ENCODE measurements at regions not wholly inside any gene's neighbourhood (a gene's known extent, or its start where the extent isn't known, plus 50 kb on each side); places are given as distances from the start of the nearest gene placed in this dataset.

DNA sequence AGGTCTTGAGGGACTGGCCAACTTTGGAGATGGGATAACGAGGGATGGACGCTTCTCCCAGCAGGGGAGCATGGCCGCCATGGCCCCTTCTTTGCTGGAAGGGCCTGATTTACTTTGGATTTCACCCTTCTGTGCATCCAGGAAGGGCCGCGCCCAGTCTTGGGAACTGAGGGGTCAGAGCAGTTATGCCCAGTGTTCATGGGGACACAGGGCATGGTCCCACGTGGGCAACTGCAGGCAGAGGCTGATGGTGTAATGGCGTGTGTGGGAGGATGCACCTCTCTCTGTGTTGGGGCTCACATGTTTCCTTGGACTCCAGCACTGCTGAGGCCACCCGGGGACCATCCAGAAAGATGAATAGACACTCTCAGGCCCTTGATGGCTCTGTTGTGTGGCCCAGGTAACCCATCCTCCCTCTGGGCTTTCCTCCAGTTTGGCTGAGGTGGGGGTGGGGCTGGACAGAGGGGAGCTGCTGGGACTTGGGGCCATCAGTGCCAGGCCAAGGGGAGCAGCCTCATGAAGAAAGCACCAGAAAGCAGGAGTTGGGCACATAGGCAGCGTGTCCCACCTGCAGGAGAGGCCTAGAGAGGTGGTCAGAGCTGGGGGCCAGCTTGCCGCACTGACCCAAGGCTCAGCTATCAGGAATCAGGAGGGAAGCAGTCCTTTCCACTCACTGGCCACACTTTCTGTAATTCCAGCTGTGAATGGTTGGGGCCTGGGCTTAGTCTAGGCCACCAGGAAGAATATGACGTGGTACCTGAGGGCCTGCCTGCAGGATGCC, 1033.9 kb downstream of the TBC1D22A start:
- peaks cover 48% of the 10 kb centered on the region for H3K9me3 ChIP-seq (ENCODE audit: control insufficient read depth, insufficient read depth, low read length)
- H2AFZ ChIP-seq (replicated peaks; ENCODE audit: low read length, poor library complexity), result no peak overlapping the region
- H3K4me1 ChIP-seq (ENCODE audit: control insufficient read depth, insufficient read depth, low read length), result no peaks in the 10 kb centered on the region
- H3K36me3 ChIP-seq (ENCODE audit: control insufficient read depth, insufficient read depth, low read length), result no peaks in the 10 kb centered on the region
- H4K20me1 ChIP-seq (ENCODE audit: insufficient read depth, low read length), result no peaks in the 10 kb centered on the region
- H2AK5ac ChIP-seq (ENCODE audit: low read depth, low read length), result no peak overlapping the region
- H2BK20ac ChIP-seq (ENCODE audit: low read depth, low read length), result no peak overlapping the region
- no peak overlapping the region for H3K4me2 ChIP-seq (ENCODE audit: low read depth, low read length)
- no peak overlapping the region for H3K9ac ChIP-seq (ENCODE audit: low read depth, low read length)
- H3K9me1 ChIP-seq (ENCODE audit: insufficient read depth, low read length), result no peaks in the 10 kb centered on the region
- no peak overlapping the region for H2BK120ac ChIP-seq (ENCODE audit: low read depth, low read length)
- CTCF ChIA-PET, result no interaction called here
- no TSS peak for BruUV-seq (replicated peaks)
- H4K91ac ChIP-seq (ENCODE audit: insufficient read depth, low read depth, low read length), result no peak overlapping the region
- ATAC-seq (ENCODE audit: low read depth) (no peak), DNase-seq (no peak)
- H2BK15ac ChIP-seq (ENCODE audit: low read depth, low read length), result no peak overlapping the region
- 28% methylated on average over 2 of the region's 11 CpGs; no CpG with 5 or more reads in 1 of the 2 experiments for WGBS, 2 experiments (ENCODE audit: extremely low coverage in 2 of 2, insufficient read length in 1 of 2)
- no peak overlapping the region for H3K14ac ChIP-seq (replicated peaks; ENCODE audit: low read depth, low read length)
- H3K56ac ChIP-seq (ENCODE audit: extremely low read depth, insufficient read depth, low read length), result no peak overlapping the region
- no peak overlapping the region for H2BK5ac ChIP-seq (ENCODE audit: low read depth, low read length, poor library complexity, severe bottlenecking)
- H2AK9ac ChIP-seq (replicated peaks; ENCODE audit: low read depth, low read length, poor library complexity), result no peak overlapping the region
- H3K4me3 ChIP-seq (ENCODE audit: insufficient read depth, low read depth, low read length), result no peak overlapping the region
- H3K27ac ChIP-seq (ENCODE audit: insufficient read depth, low read length), result no peak overlapping the region
- in situ Hi-C loops (cut with MboI; ENCODE audit: low sequenced_read_pairs) (no loop called here), dilution Hi-C loops (cut with HindIII; ENCODE audit: low sequenced_read_pairs, unreplicated experiment) (no loop called here), intact Hi-C loops (cut with micrococcal nuclease) (no loop called here)
- H3K4ac ChIP-seq (ENCODE audit: low read depth, low read length), result no peak overlapping the region
- no peak overlapping the region for H4K8ac ChIP-seq (ENCODE audit: low read depth in 2 of 2, low read length in 2 of 2)
- H3K23ac ChIP-seq (ENCODE audit: low read depth, low read length), result no peak overlapping the region
- no peak overlapping the region for H3K18ac ChIP-seq (ENCODE audit: low read depth, low read length)
- H3K79me1 ChIP-seq (ENCODE audit: low read depth in 1 of 2, low read length in 2 of 2), result no peaks in the 10 kb centered on the region
- H3K27me3 ChIP-seq (ENCODE audit: control insufficient read depth, insufficient read depth, low read length), result no peaks in the 10 kb centered on the region
- TF ChIP-seq, protein P1, sequence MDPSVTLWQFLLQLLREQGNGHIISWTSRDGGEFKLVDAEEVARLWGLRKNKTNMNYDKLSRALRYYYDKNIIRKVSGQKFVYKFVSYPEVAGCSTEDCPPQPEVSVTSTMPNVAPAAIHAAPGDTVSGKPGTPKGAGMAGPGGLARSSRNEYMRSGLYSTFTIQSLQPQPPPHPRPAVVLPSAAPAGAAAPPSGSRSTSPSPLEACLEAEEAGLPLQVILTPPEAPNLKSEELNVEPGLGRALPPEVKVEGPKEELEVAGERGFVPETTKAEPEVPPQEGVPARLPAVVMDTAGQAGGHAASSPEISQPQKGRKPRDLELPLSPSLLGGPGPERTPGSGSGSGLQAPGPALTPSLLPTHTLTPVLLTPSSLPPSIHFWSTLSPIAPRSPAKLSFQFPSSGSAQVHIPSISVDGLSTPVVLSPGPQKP (IDR thresholded peaks at IDR 0.05; ENCODE audit: borderline replicate concordance, low read depth, low read length), result no peak
- TF ChIP-seq, protein P2, sequence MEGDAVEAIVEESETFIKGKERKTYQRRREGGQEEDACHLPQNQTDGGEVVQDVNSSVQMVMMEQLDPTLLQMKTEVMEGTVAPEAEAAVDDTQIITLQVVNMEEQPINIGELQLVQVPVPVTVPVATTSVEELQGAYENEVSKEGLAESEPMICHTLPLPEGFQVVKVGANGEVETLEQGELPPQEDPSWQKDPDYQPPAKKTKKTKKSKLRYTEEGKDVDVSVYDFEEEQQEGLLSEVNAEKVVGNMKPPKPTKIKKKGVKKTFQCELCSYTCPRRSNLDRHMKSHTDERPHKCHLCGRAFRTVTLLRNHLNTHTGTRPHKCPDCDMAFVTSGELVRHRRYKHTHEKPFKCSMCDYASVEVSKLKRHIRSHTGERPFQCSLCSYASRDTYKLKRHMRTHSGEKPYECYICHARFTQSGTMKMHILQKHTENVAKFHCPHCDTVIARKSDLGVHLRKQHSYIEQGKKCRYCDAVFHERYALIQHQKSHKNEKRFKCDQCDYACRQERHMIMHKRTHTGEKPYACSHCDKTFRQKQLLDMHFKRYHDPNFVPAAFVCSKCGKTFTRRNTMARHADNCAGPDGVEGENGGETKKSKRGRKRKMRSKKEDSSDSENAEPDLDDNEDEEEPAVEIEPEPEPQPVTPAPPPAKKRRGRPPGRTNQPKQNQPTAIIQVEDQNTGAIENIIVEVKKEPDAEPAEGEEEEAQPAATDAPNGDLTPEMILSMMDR (conservative IDR thresholded peaks at IDR 0.05; ENCODE audit: low read depth, low read length), result no peak
- TF ChIP-seq SMC3 (IDR thresholded peaks at IDR 0.05; ENCODE audit: low read depth, low read length) (no peak), MAZ (IDR thresholded peaks at IDR 0.05; ENCODE audit: borderline replicate concordance, low read depth, low read length) (no peak), RFX5 (IDR thresholded peaks at IDR 0.05; ENCODE audit: low read depth, low read length) (no peak), MAFK (IDR thresholded peaks at IDR 0.05; ENCODE audit: low read depth, low read length) (no peak), FOS (IDR thresholded peaks at IDR 0.05; ENCODE audit: low read depth, low read length) (no peak), CEBPB (IDR thresholded peaks at IDR 0.05; ENCODE audit: low read depth, low read length) (no peak), CHD1 (IDR thresholded peaks at IDR 0.05; ENCODE audit: low read depth, low read length) (no peak), BHLHE40 (IDR thresholded peaks at IDR 0.05; ENCODE audit: low read depth, low read length) (no peak), NFE2L2 (IDR thresholded peaks at IDR 0.05; ENCODE audit: low read depth, low read length) (no peak), MXI1 (IDR thresholded peaks at IDR 0.05; ENCODE audit: borderline replicate concordance, low read depth, low read length) (no peak), RAD21 (IDR thresholded peaks at IDR 0.05; ENCODE audit: low read length) (no peak), RCOR1 (IDR thresholded peaks at IDR 0.05; ENCODE audit: insufficient replicate concordance, low read length) (no peak), POLR2A (IDR thresholded peaks at IDR 0.05; ENCODE audit: low read depth, low read length) (no peak)
- TF ChIP-seq, protein P3, sequence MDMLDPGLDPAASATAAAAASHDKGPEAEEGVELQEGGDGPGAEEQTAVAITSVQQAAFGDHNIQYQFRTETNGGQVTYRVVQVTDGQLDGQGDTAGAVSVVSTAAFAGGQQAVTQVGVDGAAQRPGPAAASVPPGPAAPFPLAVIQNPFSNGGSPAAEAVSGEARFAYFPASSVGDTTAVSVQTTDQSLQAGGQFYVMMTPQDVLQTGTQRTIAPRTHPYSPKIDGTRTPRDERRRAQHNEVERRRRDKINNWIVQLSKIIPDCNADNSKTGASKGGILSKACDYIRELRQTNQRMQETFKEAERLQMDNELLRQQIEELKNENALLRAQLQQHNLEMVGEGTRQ (IDR thresholded peaks at IDR 0.05; ENCODE audit: low read depth, low read length), result no peak
- POLR2A ChIA-PET (ENCODE audit: unreplicated experiment), result no interaction called here
- no peak overlapping the region for H4K5ac ChIP-seq (ENCODE audit: low read depth, low read length)

All from IMR-90 (cell line).